HG03342 (cell line): ENCODE measurements at regions not wholly inside any gene's neighbourhood (a gene's known extent, or its start where the extent isn't known, plus 50 kb on each side); places are given as distances from the start of the nearest gene placed in this dataset.

Experiments
- ATAC-seq: cut with Tn5 transposase; IDR thresholded peaks from one replicate; pipeline ENCODE4 v1.9.1; 2021; ENCODE audit warnings: mild to moderate bottlenecking, moderate library complexity; ENCODE audit not compliant: unreplicated experiment

DNA sequence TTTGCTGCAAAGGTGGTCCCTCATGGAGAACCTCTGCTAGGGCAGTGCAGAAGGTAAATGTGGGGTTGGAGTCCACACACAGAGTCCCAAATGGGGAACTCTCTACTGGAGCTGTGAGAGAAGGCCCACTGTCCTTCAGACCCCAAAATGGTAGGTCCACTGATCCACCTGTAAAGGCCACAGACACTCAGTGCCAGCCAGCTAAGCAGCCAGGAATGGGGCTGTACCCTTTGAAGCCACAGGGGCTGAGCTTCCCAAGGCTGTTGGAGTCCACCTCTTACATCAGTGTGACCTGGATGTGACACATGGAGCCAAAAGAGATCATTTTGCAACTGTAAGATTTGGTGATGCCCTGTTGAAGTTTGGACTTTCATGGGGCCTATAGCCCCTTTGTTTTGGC is 252.4 kb upstream of the GULP1 start:
- ATAC-seq = no peak

GRCh38 chr2:188042412-188042811 is 249.3 kb upstream of the GULP1 start:
- ATAC-seq = no peak

GRCh38 chr2:188045016-188045415 is 246.7 kb upstream of the GULP1 start:
- no peak for ATAC-seq

DNA sequence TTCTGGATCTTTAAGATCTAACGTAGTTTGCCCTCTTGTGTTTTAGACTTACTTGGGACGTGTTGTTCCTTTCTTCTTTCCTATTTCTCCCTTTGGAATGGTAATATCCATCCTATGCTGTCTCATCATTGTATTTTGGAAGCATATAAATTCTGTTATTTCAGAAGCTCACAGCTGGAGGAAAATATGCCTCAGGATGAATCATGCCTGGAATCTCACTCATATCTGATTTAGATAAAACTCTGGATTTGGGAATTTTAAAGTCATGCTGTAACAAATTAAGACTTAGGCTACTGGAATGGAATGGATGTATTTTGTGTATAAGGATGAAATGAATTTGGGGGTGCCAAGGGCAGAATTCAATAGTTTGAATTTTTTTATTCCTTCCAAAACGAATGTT is 245.2 kb upstream of the GULP1 start:
- no peak for ATAC-seq

DNA sequence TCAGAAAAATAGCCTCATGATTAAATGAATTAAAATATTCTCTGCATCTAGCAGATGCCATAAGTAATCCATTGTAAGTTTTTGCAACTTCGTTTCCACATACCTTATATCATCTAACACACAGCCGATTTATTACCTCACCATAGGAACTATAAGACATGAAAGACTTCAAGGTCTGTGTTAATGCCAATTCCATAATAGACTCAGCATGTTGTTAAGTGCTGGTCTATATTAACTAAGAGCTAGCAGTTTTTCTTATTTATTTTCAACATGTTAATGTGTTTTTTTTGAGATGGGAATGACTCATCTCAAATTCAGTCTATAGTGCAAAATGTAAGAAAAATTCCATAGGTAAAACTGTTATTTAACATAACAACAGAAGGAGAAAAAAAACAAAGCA is 243.9 kb upstream of the GULP1 start:
- no peak for ATAC-seq

DNA sequence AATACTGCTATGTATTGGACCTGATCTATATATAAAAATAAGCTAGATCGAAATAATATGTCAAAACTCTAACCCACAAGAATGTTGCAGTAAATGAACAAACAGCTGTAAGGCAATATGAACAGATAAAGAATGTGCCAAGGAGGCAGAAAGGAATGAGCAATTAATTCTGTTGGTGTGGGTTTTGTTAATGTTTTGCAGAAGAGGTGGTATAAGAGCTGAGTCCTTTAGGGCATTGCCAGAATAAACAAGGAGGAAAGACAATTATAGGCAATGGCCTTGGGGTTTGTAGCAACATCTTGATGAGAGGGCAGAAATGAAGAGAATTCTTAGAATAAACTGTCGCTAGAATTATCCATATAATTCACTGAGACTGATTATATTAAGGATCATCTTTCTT is 240.9 kb upstream of the GULP1 start:
- ATAC-seq = no peak

GRCh38 chr2:188051706-188052105 is 240.0 kb upstream of the GULP1 start:
- no peak for ATAC-seq

DNA sequence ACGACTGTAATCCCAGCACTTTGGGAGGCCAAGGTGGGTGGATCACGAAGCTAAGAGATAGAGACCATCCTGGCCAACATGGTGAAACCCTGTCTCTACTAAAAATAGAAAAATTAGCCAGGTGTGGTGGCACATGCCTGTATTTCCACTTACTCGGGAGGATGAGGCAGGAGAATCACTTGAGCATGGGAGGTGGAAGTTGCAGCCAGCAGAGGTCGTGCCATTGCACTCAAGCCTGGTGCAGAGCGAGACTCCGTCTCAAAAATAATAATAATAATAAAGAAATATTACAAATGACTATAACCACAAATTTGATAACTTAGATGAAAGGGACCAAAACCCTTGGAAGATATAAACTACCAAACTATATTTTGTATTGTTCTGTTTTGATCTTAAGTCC is 226.3 kb upstream of the GULP1 start:
- no peak for ATAC-seq

DNA sequence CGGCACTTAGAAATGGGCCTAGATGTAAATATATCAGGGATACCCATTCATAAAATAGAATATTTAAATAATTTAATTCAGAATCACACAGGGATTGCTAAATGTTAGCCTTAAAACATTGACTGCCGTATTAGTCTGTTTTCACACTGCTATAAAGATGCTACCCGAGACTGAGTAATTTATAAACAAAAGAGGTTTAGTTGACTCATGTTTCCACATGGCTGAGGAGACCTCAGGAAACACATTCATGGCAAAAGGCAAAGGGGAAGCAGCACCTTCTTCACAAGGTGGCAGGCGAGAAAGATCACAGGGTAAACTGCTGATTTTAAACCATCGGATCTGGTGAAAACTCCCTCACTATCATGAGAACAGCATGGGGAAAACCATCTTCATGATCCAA is 223.6 kb upstream of the GULP1 start:
- no peak for ATAC-seq

GRCh38 chr2:188076149-188077056 is 215.3 kb upstream of the GULP1 start:
- ATAC-seq = peak; percentile 66

DNA sequence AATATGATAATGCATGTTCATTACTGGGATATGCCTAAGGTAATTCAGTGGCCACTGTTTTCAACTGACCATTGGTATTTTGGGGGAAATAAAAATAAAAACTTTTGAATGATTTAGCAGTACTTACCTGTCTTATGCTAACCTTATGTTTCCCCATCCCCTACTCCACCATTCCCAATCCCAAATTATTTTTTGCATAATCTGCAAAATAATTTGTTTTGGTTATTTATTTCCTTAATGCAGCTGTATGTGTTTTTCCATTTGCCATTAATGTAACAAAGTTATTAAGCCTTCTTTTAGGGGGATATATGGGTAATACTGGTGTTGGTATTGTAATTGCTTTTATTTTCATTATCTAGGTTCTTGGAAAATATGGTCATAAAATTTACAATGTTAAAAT is 213.9 kb upstream of the GULP1 start:
- ATAC-seq = no peak

DNA sequence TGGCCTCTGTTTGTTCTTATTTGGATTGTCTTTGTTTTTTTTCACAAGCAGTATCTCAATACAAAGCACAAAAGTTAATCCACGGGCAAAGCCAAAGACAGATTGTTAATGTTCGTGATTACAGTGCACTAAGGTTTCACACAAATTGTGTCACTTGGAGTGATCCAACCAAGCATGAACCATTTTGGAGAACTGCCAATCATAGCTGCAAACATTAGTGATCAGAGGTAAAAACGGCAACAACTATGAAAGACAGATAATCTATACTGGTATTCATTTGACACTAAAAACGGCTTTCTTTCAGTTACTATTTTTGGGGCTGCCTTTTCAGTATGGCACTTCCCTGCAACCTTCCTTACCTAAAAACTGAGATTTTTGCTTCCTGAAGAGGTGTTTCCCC is 213.1 kb upstream of the GULP1 start:
- ATAC-seq = no peak

DNA sequence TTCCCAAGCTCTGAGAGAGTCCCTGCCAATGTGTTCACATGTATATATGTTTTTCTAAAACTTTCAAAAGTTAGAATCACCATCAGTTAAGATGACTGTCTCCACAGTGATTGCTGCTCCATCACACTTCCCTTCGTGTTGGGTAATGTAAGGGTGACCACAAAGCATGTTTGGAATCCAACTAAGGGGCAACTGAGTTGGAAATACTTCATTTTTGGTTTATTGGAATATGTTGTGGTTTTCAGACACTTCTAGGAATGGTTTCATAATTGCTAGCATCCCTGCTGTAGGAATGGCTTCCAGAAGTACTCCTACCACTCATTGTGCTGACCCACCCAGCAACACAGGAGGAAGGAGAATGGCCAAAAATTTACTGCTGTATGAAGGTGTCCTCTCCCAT is 212.5 kb upstream of the GULP1 start:
- no peak for ATAC-seq

GRCh38 chr2:188085421-188085820 is 206.3 kb upstream of the GULP1 start:
- no peak for ATAC-seq

GRCh38 chr2:188089901-188090300 is 201.8 kb upstream of the GULP1 start:
- no peak for ATAC-seq

GRCh38 chr2:188091220-188091619 is 200.5 kb upstream of the GULP1 start:
- ATAC-seq = no peak

DNA sequence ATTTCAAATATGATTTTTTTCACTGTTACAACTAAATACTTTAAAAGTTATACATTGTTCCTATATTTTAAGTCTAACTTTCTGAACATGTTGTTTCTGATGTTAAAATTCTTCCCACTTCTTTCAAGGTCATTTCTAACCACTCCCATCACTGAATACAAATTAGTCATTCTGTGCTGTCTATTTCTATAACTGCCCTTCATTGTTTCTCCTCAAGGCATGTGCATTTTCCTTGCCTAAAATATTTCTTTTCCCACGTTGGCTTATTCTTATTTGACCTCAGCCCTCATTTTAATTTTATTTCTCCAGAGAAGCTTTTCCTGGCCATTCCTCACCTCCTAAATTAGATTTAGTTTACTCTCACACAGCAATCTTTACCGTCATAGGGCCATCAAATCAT is 198.9 kb upstream of the GULP1 start:
- ATAC-seq = no peak

DNA sequence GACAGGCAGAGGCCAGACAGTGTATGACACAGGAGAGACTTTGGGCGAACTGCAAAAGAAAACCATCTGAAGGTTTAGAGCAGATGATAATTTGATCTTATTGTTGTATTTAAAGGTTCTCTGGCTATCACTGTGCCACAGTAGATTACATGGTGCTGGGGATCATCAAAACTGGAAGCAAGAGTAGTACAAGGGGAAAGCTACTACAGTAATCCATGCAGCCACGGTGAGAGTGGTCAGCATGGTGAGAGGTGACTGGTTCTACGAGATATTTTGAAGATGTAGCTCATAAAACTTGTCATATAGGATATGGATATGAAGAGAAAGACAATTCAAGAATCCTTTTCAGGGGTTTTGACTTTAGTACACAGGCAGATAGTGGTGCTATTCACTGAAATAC is 194.8 kb upstream of the GULP1 start:
- ATAC-seq = no peak

DNA sequence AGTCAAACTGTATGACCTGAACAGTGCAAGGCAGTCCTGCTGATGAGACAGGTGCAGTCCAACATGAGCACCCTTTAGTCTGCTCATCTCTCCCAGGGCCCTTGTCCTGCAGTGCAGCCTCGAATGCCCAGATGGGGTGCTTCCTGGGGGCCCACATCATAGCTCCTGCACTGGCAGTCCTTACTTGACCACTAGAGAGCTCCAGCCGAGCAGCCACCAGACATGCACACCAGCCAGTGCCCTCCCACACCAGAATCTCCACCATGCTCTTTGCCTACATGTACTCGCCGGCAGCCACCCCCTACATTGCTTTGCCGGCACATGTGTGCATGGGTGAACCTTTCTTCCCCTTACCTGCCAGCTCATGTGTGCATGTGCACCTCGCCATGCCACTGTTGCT is 188.8 kb upstream of the GULP1 start:
- no peak for ATAC-seq

DNA sequence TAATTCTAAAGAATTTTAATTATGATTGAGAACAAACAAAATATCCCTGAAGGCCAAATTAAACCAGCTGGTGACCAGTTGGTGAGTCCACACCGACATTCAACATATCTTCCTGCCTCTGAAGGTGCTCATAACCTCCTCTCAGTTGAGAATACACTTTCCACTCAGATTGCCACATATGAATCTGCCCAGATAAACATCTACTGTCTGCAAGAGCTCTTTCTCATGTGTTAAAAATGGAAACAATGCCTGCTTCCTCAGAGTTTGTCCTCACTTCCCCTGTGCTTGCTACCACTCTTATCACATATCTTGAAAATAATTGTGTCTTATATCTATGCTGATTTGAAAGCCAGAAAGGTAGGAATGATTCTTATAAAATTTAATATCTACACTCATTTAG is 177.7 kb upstream of the GULP1 start:
- ATAC-seq = no peak

GRCh38 chr2:188117706-188118105 is 174.0 kb upstream of the GULP1 start:
- ATAC-seq = no peak

- ATAC-seq = no peak
Observed at GRCh38 chr2:188118431-188118830, 173.2 kb upstream of the GULP1 start.
